ENCODE measurements at regions not wholly inside any gene's neighbourhood (a gene's known extent, or its start where the extent isn't known, plus 50 kb on each side); places are given as distances from the start of the nearest gene placed in this dataset.

GRCh38 chr1:232247669-232248068 is 382.3 kb downstream of the SIPA1L2 start:
- H3K27me3 Mint-ChIP-seq: peaks cover 29 to 67% (median 54%) of the 10 kb centered on the region in 5 donors
- H3K36me3 ChIP-seq (ENCODE audit: control insufficient read depth in 2 of 3, insufficient read depth in 3 of 3, low read length in 3 of 3): no peaks in the 10 kb centered on the region
- ATAC-seq: no peak
- H3K4me3 ChIP-seq (ENCODE audit: low read length): no peak overlapping the region
- intact Hi-C loops (cut with micrococcal nuclease): no loop called here
- POLR2A ChIA-PET: no interaction called here
- H3K36me3 Mint-ChIP-seq: no peaks in the 10 kb centered on the region
- H3K27ac ChIP-seq (ENCODE audit: low read depth, low read length): no peak overlapping the region
- no peak for DNase-seq
- no peaks in the 10 kb centered on the region for H3K9me3 ChIP-seq (ENCODE audit: control insufficient read depth in 2 of 3, low read length in 3 of 3)
- no peak overlapping the region for H3K4me3 Mint-ChIP-seq
- peaks cover 0 to 2% (median 0%) of the 10 kb centered on the region in 11 donors for H3K9me3 Mint-ChIP-seq
- CTCF ChIA-PET: no interaction called here
- H3K4me1 ChIP-seq (ENCODE audit: control insufficient read depth in 2 of 2, insufficient read depth in 2 of 2, low read length in 2 of 2): no peaks in the 10 kb centered on the region
- no peaks in the 10 kb centered on the region for H3K27me3 ChIP-seq (ENCODE audit: control insufficient read depth in 2 of 2, insufficient read depth in 2 of 2, low read length in 2 of 2)
- H3K27ac Mint-ChIP-seq: no peak overlapping the region
- H3K4me1 Mint-ChIP-seq: peaks cover 0 to 5% (median 3%) of the 10 kb centered on the region in 7 donors

GRCh38 chr1:232244426-232244825 is 385.5 kb downstream of the SIPA1L2 start:
- intact Hi-C loops (cut with micrococcal nuclease): no loop called here
- ChIA-PET POLR2A (no interaction called here), CTCF (no interaction called here)
- H3K4me3 ChIP-seq (ENCODE audit: low read length): no peak overlapping the region
- no peaks in the 10 kb centered on the region for H3K9me3 ChIP-seq (ENCODE audit: control insufficient read depth in 2 of 3, low read length in 3 of 3)
- DNase-seq (no peak), ATAC-seq (no peak)
- Mint-ChIP-seq H3K36me3 (no peaks in the 10 kb centered on the region), H3K9me3 (peaks cover 0 to 5% (median 0%) of the 10 kb centered on the region in 11 donors), H3K4me1 (no peaks in the 10 kb centered on the region), H3K27ac (no peak overlapping the region), H3K4me3 (no peak overlapping the region), H3K27me3 (peaks cover 21 to 61% (median 46%) of the 10 kb centered on the region in 5 donors)
- H3K4me1 ChIP-seq (ENCODE audit: control insufficient read depth in 2 of 2, insufficient read depth in 2 of 2, low read length in 2 of 2): no peaks in the 10 kb centered on the region
- H3K27ac ChIP-seq (ENCODE audit: low read depth, low read length): no peak overlapping the region
- H3K27me3 ChIP-seq (ENCODE audit: control insufficient read depth in 2 of 2, insufficient read depth in 2 of 2, low read length in 2 of 2): no peaks in the 10 kb centered on the region
- H3K36me3 ChIP-seq (ENCODE audit: control insufficient read depth in 2 of 3, insufficient read depth in 3 of 3, low read length in 3 of 3): no peaks in the 10 kb centered on the region

GRCh38 chr1:232239998-232240397 is 389.9 kb downstream of the SIPA1L2 start:
- no peaks in the 10 kb centered on the region for H3K4me1 ChIP-seq (ENCODE audit: control insufficient read depth in 2 of 2, insufficient read depth in 2 of 2, low read length in 2 of 2)
- H3K27ac ChIP-seq (ENCODE audit: low read depth, low read length): no peak overlapping the region
- Mint-ChIP-seq H3K4me1 (no peaks in the 10 kb centered on the region), H3K27me3 (peaks cover 7 to 41% (median 24%) of the 10 kb centered on the region in 5 donors), H3K9me3 (peaks cover 0 to 2% (median 0%) of the 10 kb centered on the region in 11 donors), H3K27ac (no peak overlapping the region), H3K4me3 (no peak overlapping the region), H3K36me3 (peaks cover 0 to 8% (median 0%) of the 10 kb centered on the region in 5 donors)
- POLR2A ChIA-PET: no interaction called here
- DNase-seq (no peak), ATAC-seq (no peak)
- no peaks in the 10 kb centered on the region for H3K36me3 ChIP-seq (ENCODE audit: control insufficient read depth in 2 of 3, insufficient read depth in 3 of 3, low read length in 3 of 3)
- intact Hi-C loops (cut with micrococcal nuclease): no loop called here
- H3K9me3 ChIP-seq (ENCODE audit: control insufficient read depth in 2 of 3, low read length in 3 of 3): no peaks in the 10 kb centered on the region
- no peaks in the 10 kb centered on the region for H3K27me3 ChIP-seq (ENCODE audit: control insufficient read depth in 2 of 2, insufficient read depth in 2 of 2, low read length in 2 of 2)
- CTCF ChIA-PET: no interaction called here
- H3K4me3 ChIP-seq (ENCODE audit: low read length): no peak overlapping the region

- Mint-ChIP-seq H3K4me3 (no peak overlapping the region), H3K4me1 (no peaks in the 10 kb centered on the region), H3K27ac (no peak overlapping the region), H3K9me3 (peaks cover 0 to 2% (median 0%) of the 10 kb centered on the region in 11 donors), H3K36me3 (peaks cover 0 to 8% (median 0%) of the 10 kb centered on the region in 5 donors), H3K27me3 (peaks cover 7 to 43% (median 20%) of the 10 kb centered on the region in 5 donors)
- POLR2A ChIA-PET: no interaction called here
- Histone ChIP-seq H3K27me3 (ENCODE audit: control insufficient read depth in 2 of 2, insufficient read depth in 2 of 2, low read length in 2 of 2) (no peaks in the 10 kb centered on the region), H3K4me1 (ENCODE audit: control insufficient read depth in 2 of 2, insufficient read depth in 2 of 2, low read length in 2 of 2) (no peaks in the 10 kb centered on the region), H3K9me3 (ENCODE audit: control insufficient read depth in 2 of 3, low read length in 3 of 3) (no peaks in the 10 kb centered on the region), H3K27ac (ENCODE audit: low read depth, low read length) (no peak overlapping the region), H3K36me3 (ENCODE audit: control insufficient read depth in 2 of 3, insufficient read depth in 3 of 3, low read length in 3 of 3) (no peaks in the 10 kb centered on the region), H3K4me3 (ENCODE audit: low read length) (no peak overlapping the region)
- DNase-seq (no peak), ATAC-seq (no peak)
- intact Hi-C loops (cut with micrococcal nuclease): no loop called here
- CTCF ChIA-PET: no interaction called here
These were observed 390.4 kb downstream of the SIPA1L2 start for GRCh38 chr1:232239522-232239921.

GRCh38 chr1:232238009-232238408 is 391.9 kb downstream of the SIPA1L2 start:
- Histone ChIP-seq H3K36me3 (ENCODE audit: control insufficient read depth in 2 of 3, insufficient read depth in 3 of 3, low read length in 3 of 3) (no peaks in the 10 kb centered on the region), H3K27ac (ENCODE audit: low read depth, low read length) (no peak overlapping the region), H3K4me3 (ENCODE audit: low read length) (no peak overlapping the region), H3K4me1 (ENCODE audit: control insufficient read depth in 2 of 2, insufficient read depth in 2 of 2, low read length in 2 of 2) (no peaks in the 10 kb centered on the region), H3K27me3 (ENCODE audit: control insufficient read depth in 2 of 2, insufficient read depth in 2 of 2, low read length in 2 of 2) (no peaks in the 10 kb centered on the region), H3K9me3 (ENCODE audit: control insufficient read depth in 2 of 3, low read length in 3 of 3) (no peaks in the 10 kb centered on the region)
- ChIA-PET POLR2A (no interaction called here), CTCF (no interaction called here)
- no peak overlapping the region for H3K4me3 Mint-ChIP-seq
- H3K36me3 Mint-ChIP-seq: peaks cover 0 to 8% (median 0%) of the 10 kb centered on the region in 5 donors
- H3K9me3 Mint-ChIP-seq: peaks cover 0 to 2% (median 0%) of the 10 kb centered on the region in 11 donors
- peaks cover 17 to 39% (median 27%) of the 10 kb centered on the region in 5 donors for H3K27me3 Mint-ChIP-seq
- DNase-seq (no peak), ATAC-seq (no peak)
- no peaks in the 10 kb centered on the region for H3K4me1 Mint-ChIP-seq
- intact Hi-C loops (cut with micrococcal nuclease): no loop called here
- no peak overlapping the region for H3K27ac Mint-ChIP-seq

- Mint-ChIP-seq H3K36me3 (no peaks in the 10 kb centered on the region), H3K27me3 (peaks cover 0 to 10% (median 5%) of the 10 kb centered on the region in 5 donors), H3K4me1 (peaks cover 7 to 24% (median 9%) of the 10 kb centered on the region in 7 donors), H3K27ac (no peak overlapping the region), H3K9me3 (no peaks in the 10 kb centered on the region), H3K4me3 (no peak overlapping the region)
- no peak overlapping the region for H3K4me3 ChIP-seq (ENCODE audit: low read length)
- H3K4me1 ChIP-seq (ENCODE audit: control insufficient read depth in 2 of 2, insufficient read depth in 2 of 2, low read length in 2 of 2): peaks cover 11% of the 10 kb centered on the region in 2 donors
- no peak overlapping the region for H3K27ac ChIP-seq (ENCODE audit: low read depth, low read length)
- no peaks in the 10 kb centered on the region for H3K36me3 ChIP-seq (ENCODE audit: control insufficient read depth in 2 of 3, insufficient read depth in 3 of 3, low read length in 3 of 3)
- POLR2A ChIA-PET: no interaction called here
- CTCF ChIA-PET: no interaction called here
- H3K27me3 ChIP-seq (ENCODE audit: control insufficient read depth in 2 of 2, insufficient read depth in 2 of 2, low read length in 2 of 2): no peaks in the 10 kb centered on the region
- DNase-seq (no peak), ATAC-seq (no peak)
- intact Hi-C loops (cut with micrococcal nuclease): loop anchor here in 1 of 2 donors (10.0 kb wide), 1 partner anchor 397 kb away; no protein-coding TSS in a partner anchor
- H3K9me3 ChIP-seq (ENCODE audit: control insufficient read depth in 2 of 3, low read length in 3 of 3): no peaks in the 10 kb centered on the region
These were observed 402.6 kb downstream of the SIPA1L2 start for GRCh38 chr1:232227306-232227705.

DNA sequence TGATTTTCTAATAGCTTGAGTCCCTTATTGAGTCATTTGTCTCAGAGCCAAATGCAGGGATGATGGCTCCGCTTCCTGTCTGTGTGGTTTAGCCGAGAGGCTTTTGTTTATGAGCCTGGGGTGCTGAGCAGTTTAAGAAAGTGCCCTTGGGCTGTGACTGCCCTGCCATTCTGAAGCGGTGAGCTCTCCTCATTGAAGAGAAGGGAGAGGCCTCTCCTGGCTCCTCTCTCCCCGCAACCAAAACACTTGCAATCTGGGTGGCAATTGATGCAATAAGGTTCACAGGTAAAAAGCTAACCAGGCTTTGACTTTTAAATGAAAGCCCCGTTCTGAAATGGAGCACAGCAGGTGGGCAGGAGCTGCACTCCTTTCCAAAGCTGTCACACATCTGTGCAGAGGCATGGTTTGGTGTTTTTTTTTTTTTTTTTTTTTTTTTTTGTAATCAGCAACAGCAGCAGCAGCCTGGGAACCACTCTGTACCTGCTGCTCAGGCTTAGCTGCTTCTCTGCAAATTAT is 403.7 kb downstream of the SIPA1L2 start:
- Mint-ChIP-seq H3K27ac (peak overlapping the region in 6 of 9 donors; percentile 14 to 71 (median 51)), H3K36me3 (no peaks in the 10 kb centered on the region), H3K4me1 (peaks cover 7 to 24% (median 9%) of the 10 kb centered on the region in 7 donors), H3K4me3 (peak overlapping the region in 8 of 10 donors; percentile 13 to 67 (median 58)), H3K27me3 (peaks cover 0 to 10% (median 5%) of the 10 kb centered on the region in 5 donors), H3K9me3 (no peaks in the 10 kb centered on the region)
- Histone ChIP-seq H3K36me3 (ENCODE audit: control insufficient read depth in 2 of 3, insufficient read depth in 3 of 3, low read length in 3 of 3) (no peaks in the 10 kb centered on the region), H3K4me3 (ENCODE audit: low read length) (no peak overlapping the region), H3K9me3 (ENCODE audit: control insufficient read depth in 2 of 3, low read length in 3 of 3) (no peaks in the 10 kb centered on the region), H3K27ac (ENCODE audit: low read depth, low read length) (no peak overlapping the region), H3K27me3 (ENCODE audit: control insufficient read depth in 2 of 2, insufficient read depth in 2 of 2, low read length in 2 of 2) (no peaks in the 10 kb centered on the region), H3K4me1 (ENCODE audit: control insufficient read depth in 2 of 2, insufficient read depth in 2 of 2, low read length in 2 of 2) (peaks cover 11% of the 10 kb centered on the region in 2 donors)
- intact Hi-C loops (cut with micrococcal nuclease): loop anchor here in 1 of 2 donors (10.0 kb wide), 1 partner anchor 399 kb away; no protein-coding TSS in a partner anchor
- CTCF ChIA-PET: no interaction called here
- POLR2A ChIA-PET: no interaction called here
- ATAC-seq (no peak), DNase-seq (peak in 7 of 9 donors; percentile 1 to 32 (median 22))

Measured in naive thymus-derived CD4-positive, alpha-beta T cell (primary cell).